ENCODE measurements at regions not wholly inside any gene's neighbourhood (a gene's known extent, or its start where the extent isn't known, plus 50 kb on each side); places are given as distances from the start of the nearest gene placed in this dataset.
A peak's percentile ranks its signal among the peaks of the same experiment; 100 is the strongest.

GRCh38 chr6:95175927-95176675, 401.2 kb upstream of the MANEA start:
- H3K27me3 ChIP-seq: no peaks in the 10 kb centered on the region
- H3K4me1 ChIP-seq: no peaks in the 10 kb centered on the region
- no peaks in the 10 kb centered on the region for H3K36me3 ChIP-seq
- no peak overlapping the region for H3K4me3 ChIP-seq
- no peak for DNase-seq
- TF ChIP-seq CTCF (IDR thresholded peaks at IDR 0.05) (no peak), POLR2A (IDR thresholded peaks at IDR 0.05) (no peak)
- H3K27ac ChIP-seq: no peak overlapping the region
- H3K9me3 ChIP-seq: no peaks in the 10 kb centered on the region

GRCh38 chr6:95185874-95186273, 391.5 kb upstream of the MANEA start:
- DNase-seq: no peak
- TF ChIP-seq POLR2A (IDR thresholded peaks at IDR 0.05) (no peak), CTCF (IDR thresholded peaks at IDR 0.05) (no peak)
- H3K27me3 ChIP-seq: no peaks in the 10 kb centered on the region
- H3K27ac ChIP-seq: no peak overlapping the region
- no peak overlapping the region for H3K4me3 ChIP-seq
- H3K36me3 ChIP-seq: no peaks in the 10 kb centered on the region
- no peaks in the 10 kb centered on the region for H3K9me3 ChIP-seq
- no peaks in the 10 kb centered on the region for H3K4me1 ChIP-seq

GRCh38 chr6:95186710-95187109, 390.6 kb upstream of the MANEA start:
- no peaks in the 10 kb centered on the region for H3K27me3 ChIP-seq
- no peaks in the 10 kb centered on the region for H3K9me3 ChIP-seq
- no peaks in the 10 kb centered on the region for H3K36me3 ChIP-seq
- no peak overlapping the region for H3K4me3 ChIP-seq
- H3K27ac ChIP-seq: no peak overlapping the region
- TF ChIP-seq CTCF (IDR thresholded peaks at IDR 0.05): no peak
- no peak for TF ChIP-seq POLR2A (IDR thresholded peaks at IDR 0.05)
- DNase-seq: no peak
- no peaks in the 10 kb centered on the region for H3K4me1 ChIP-seq

- Histone ChIP-seq H3K9me3 (no peaks in the 10 kb centered on the region), H3K27ac (no peak overlapping the region), H3K4me3 (no peak overlapping the region), H3K4me1 (no peaks in the 10 kb centered on the region), H3K27me3 (no peaks in the 10 kb centered on the region), H3K36me3 (no peaks in the 10 kb centered on the region)
- no peak for DNase-seq
- TF ChIP-seq POLR2A (IDR thresholded peaks at IDR 0.05): no peak
- no peak for TF ChIP-seq CTCF (IDR thresholded peaks at IDR 0.05)
Measured at GRCh38 chr6:95197590-95197989, 379.7 kb upstream of the MANEA start.

GRCh38 chr6:95203153-95203754, 374.1 kb upstream of the MANEA start:
- Histone ChIP-seq H3K9me3 (no peaks in the 10 kb centered on the region), H3K4me3 (no peak overlapping the region), H3K36me3 (no peaks in the 10 kb centered on the region), H3K4me1 (no peaks in the 10 kb centered on the region), H3K27me3 (no peaks in the 10 kb centered on the region), H3K27ac (no peak overlapping the region)
- TF ChIP-seq POLR2A (IDR thresholded peaks at IDR 0.05) (no peak), CTCF (IDR thresholded peaks at IDR 0.05) (peak in 2 of 6 experiments; percentile 31 to 38)
- no peak for DNase-seq
